Loucy (cell line): ENCODE measurements at regions not wholly inside any gene's neighbourhood (a gene's known extent, or its start where the extent isn't known, plus 50 kb on each side); places are given as distances from the start of the nearest gene placed in this dataset.
A peak's percentile ranks its signal among the peaks of the same experiment; 100 is the strongest.

Experiments
- EZH2phosphoT487 ChIP-seq: fragments of 200-600 bp; IDR thresholded peaks from 2 replicates; pipeline ENCODE4 v1.6.1; 2018; ENCODE audit warnings: antibody characterized with exemption, mild to moderate bottlenecking, moderate library complexity, borderline replicate concordance
- TF ChIP-seq, protein P1 (sequence below): fragments of 200-600 bp; sonication (generic); conservative IDR thresholded peaks from 2 replicates; pipeline ENCODE4 v1.5.1; 2014; ENCODE audit warnings: mild to moderate bottlenecking, antibody characterized with exemption, low read length

DNA sequence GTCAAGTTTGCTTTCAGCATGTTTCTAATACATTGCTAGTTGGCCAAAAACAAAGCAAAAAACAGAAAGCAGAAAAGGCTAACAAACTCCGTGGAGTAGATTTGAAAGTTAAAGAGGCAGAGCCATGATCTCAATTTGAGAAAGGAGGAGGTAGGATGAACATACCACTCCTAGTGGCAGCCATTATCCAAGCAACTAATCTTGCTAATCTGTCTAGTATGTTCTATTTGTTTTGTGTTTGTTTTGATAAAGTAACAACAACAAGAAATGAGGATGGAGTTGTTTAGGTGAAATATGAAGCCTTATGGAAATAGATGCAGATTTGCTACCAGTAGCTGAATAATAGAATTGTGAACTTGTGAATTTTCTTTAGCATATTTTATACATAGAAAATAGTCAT lies 295.5 kb upstream of the PRDM1 start:
- TF ChIP-seq, protein P1, sequence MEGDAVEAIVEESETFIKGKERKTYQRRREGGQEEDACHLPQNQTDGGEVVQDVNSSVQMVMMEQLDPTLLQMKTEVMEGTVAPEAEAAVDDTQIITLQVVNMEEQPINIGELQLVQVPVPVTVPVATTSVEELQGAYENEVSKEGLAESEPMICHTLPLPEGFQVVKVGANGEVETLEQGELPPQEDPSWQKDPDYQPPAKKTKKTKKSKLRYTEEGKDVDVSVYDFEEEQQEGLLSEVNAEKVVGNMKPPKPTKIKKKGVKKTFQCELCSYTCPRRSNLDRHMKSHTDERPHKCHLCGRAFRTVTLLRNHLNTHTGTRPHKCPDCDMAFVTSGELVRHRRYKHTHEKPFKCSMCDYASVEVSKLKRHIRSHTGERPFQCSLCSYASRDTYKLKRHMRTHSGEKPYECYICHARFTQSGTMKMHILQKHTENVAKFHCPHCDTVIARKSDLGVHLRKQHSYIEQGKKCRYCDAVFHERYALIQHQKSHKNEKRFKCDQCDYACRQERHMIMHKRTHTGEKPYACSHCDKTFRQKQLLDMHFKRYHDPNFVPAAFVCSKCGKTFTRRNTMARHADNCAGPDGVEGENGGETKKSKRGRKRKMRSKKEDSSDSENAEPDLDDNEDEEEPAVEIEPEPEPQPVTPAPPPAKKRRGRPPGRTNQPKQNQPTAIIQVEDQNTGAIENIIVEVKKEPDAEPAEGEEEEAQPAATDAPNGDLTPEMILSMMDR = peak; percentile 33; the same call in 1 of the 2 replicates
- TF ChIP-seq EZH2phosphoT487 = no peak
